ENCODE measurements at regions not wholly inside any gene's neighbourhood (a gene's known extent, or its start where the extent isn't known, plus 50 kb on each side); places are given as distances from the start of the nearest gene placed in this dataset.

DNA sequence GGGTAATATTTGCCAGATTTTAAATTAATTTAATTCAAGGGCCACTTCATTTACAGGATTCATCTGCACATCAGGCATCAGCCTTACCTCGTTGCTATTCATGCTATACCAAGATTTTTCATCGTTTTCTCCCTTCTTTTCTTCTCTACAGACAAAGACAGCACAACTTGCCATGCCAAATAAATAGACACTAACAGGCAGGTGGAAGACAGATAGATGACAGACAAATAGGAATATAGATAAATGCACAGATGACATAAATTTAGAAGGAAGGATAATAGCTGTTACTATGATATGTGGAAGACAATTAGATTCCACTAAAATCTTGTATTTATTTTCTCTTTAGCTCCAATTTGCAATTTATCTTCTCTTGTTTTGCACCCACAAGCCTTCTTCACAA lies 164.5 kb upstream of the ARX start:
- TF ChIP-seq POLR2A (IDR thresholded peaks at IDR 0.05; ENCODE audit: extremely low read depth, insufficient read length) (no peak), CTCF (IDR thresholded peaks at IDR 0.05; ENCODE audit: low read depth, low read length) (no peak)
- TF ChIP-seq, protein P1, sequence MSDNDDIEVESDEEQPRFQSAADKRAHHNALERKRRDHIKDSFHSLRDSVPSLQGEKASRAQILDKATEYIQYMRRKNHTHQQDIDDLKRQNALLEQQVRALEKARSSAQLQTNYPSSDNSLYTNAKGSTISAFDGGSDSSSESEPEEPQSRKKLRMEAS (IDR thresholded peaks at IDR 0.05; ENCODE audit: low read depth, low read length), result no peak
